OCI-LY7 (cell line): ENCODE measurements at regions not wholly inside any gene's neighbourhood (a gene's known extent, or its start where the extent isn't known, plus 50 kb on each side); places are given as distances from the start of the nearest gene placed in this dataset. TPM values are rescaled to one million over a fixed set of nuclear protein-coding genes. Genes with fewer than 3 reads are reported as not detected.

Source experiments
- small RNA-seq: library from RNA; depleted of rRNA; stranded (forward); fragments of <200 nt; gene quantifications from one replicate; pipeline ENCODE3, GENCODE V24; 2014

Small RNA genes lying in the stretch of these regions (small RNA-seq; reads per million reads assigned to genes)
- gene RN7SL214P = not detected
